Hematopoietic multipotent progenitor cell treated with erythropoietin and hydrocortisone succinate and interleukin-3 and kit ligand, for 4 days (in vitro differentiated cells): ENCODE measurements at regions not wholly inside any gene's neighbourhood (a gene's known extent, or its start where the extent isn't known, plus 50 kb on each side); places are given as distances from the start of the nearest gene placed in this dataset.
"Not testable (repeated sequence)": the region's sequence is repeated elsewhere in the genome, so short reads cannot be mapped to it uniquely, and the experiment has no call there.

Source experiments
- DNase-seq: peaks from one replicate; pipeline ENCODE4 v3.0.0-alpha.2; 2015

DNA sequence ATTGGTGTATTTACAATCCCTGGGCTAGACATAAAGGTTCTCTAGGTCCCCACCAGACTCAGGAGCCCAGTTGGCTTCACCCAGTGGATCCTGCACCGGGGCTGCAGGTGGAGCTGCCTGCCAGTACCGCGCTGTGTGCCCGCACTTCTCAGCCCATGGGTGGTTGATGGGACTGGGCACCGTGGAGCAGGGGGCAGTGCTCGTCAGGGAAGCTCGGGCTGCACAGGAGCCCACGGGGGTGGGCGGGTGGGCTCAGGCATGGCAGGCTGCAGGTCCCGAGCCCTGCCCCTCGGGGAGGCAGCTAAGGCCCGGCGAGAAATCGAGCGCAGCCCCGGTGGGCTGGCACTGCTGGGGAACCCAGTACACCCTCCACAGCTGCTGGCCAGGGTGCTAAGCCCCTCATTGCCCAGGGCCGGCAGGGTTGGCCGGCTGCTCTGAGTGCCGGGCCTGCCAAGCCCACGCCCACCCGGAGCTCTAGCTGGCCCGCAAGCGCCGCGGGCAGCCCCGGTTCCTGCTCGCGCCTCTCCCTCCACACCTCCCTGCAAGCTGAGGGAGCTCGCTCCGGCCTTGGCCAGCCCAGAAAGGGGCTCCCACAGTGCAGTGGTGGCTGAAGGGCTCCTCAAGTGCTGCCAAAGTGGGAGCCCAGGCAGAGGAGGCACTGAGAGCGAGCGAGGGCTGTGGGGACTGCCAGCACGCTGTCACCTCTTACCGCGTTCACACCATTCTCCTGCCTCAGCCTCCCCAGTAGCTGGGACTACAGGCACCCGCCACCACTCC, 353.5 kb upstream of the HS6ST1 start:
- DNase-seq, result not testable (repeated sequence)

DNA sequence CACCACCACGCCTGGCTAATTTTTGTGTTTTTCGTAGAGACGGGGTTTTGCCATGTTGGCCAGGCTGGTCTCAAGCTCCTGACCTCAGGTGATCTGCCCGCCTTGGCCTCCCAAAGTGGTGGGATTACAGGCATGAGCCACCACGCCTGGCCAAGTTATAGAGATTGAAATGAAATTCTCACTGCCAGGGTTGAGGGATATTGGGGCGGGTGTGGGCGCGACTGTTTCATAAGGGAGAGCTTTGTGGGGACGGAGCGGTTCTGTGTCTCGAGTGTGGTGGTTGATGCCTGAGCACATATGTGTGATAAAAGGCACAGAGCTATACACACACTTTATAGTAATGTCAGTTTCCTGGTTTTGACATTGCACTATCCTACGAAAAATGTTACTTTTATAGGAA, 361.0 kb upstream of the HS6ST1 start:
- DNase-seq, result not testable (repeated sequence)

DNA sequence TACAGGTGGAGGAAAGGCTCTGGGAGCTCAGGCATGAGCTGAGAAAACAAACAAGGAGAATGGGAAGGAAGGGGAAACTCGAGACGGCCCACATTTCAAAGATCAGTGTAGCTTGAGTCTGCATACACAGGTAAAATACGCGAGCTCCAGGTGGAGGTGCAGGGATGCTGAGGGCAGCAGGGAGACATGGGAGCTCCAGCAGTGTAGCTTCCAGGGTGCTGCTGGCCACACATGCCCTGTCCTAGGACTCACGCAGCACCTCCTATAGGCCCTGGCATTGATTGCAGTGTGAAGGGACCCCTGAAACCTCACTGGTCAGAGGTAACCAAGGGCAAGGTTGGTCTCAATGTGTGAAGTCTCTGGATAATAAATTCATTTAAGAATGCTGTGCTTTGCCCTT, 362.8 kb upstream of the HS6ST1 start:
- DNase-seq, result no peak

DNA sequence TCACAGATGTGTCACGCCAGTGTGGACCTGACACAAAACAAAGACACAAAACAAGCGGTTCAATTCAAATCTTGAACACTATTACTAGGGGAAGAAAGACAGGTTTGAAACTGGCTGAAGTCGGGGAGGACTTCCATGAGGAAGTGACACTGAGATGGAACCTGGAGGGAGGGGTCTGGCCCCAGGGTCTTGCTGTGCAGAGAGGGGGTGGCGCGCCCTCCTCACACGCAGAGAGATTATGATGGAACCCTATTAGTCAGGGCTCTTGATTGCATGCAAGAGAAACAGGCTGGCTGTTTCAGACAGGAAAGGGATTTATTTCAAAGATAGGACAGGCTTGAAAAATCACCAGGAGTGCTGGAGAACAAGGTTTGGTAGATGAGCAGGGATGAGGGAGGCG, 363.6 kb upstream of the HS6ST1 start:
- DNase-seq, result no peak

DNA sequence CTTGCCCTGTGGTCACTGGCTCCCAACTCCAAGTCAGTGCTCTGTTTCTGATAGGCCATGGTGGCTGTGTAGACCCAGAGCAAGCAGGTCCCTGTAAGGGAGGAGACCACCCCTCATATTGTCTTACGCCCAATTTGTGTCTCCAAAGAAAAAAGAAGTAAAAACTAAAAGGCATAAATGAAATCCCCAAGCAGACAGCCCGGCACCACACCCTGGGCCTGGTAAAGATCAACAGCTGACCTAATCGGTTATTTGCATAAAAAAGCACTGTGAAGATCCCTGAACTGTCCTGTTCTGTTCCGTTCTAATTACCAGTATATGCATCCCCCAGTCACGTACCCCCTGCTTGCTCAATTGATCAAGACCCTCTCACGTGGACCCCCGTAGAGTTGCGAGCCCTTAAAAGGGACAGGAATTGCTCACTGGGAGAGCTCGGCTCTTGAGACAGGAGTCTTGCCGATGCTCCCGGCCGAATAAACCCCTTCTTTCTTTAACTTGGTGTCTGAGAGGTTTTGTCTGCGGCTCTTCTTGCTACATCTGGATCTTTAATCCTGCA, 364.1 kb upstream of the HS6ST1 start:
- DNase-seq, result no peak

DNA sequence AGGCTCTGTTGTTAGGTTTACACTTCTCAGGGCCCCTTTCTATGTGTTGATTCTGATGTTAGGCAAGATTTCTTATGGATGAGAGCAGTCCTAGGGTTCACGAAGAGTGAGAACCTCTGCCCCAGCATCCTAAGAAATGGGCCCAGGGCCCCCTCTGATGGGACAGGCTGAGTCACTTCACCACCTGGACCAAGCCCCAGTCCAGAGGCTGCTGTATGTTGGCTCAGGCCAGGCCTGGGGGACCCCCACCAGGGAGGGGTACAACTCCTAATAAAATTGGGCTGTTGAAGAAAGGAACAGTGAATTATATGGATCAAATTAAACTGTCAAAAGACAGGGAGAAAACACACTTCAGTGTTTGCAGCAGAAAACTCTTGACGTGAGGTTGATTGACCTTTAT, 365.9 kb upstream of the HS6ST1 start:
- DNase-seq, result no peak

DNA sequence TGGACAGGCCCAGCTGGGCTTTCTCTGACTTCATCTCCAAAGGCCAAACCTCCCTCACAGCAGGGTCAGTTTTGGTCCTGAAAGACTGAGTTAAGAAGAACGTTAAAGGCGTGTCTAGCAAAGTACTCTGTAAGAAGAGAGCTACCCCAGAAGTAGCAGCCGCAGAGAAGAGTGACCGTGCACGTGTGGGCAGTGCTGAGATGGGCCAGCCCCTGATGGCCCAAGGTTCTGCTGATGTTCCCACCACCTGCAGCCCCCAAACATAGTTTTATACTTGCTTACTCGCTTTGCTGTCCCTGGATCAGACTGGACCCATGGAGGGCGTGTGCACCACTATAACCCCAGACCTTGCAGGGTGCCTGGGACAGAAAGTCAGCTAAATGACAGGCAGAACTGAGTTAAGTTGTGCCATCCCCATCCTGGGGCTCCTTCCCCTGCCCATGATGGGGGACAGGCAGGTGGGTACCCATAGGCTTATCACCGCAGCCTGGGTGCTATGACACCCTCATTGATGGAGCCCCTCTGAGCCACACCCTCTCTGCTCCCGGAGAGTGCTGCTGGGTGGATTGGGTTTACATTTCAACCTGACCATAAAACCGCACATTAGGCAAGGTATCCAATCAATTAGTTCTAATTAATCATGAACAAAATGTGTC, 367.3 kb upstream of the HS6ST1 start:
- DNase-seq, result no peak

DNA sequence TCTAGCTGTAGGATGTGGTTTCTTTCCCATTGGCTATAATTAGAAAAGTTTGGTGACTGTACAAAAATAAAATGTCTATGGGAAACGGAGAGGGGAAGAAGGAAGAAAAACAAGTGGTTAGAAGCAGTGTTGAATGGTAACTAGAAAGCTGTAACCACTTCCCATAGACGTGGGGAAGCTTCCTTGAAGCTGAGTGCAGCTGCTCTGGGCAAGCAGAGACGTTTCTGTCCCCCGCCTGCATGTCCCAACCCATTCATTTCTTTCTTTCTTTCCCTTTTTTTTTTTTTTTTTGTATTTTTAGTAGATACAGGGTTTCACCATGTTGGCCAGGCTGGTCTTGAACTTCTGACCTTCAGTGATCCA, 367.8 kb upstream of the HS6ST1 start:
- peak; percentile 68 for DNase-seq

DNA sequence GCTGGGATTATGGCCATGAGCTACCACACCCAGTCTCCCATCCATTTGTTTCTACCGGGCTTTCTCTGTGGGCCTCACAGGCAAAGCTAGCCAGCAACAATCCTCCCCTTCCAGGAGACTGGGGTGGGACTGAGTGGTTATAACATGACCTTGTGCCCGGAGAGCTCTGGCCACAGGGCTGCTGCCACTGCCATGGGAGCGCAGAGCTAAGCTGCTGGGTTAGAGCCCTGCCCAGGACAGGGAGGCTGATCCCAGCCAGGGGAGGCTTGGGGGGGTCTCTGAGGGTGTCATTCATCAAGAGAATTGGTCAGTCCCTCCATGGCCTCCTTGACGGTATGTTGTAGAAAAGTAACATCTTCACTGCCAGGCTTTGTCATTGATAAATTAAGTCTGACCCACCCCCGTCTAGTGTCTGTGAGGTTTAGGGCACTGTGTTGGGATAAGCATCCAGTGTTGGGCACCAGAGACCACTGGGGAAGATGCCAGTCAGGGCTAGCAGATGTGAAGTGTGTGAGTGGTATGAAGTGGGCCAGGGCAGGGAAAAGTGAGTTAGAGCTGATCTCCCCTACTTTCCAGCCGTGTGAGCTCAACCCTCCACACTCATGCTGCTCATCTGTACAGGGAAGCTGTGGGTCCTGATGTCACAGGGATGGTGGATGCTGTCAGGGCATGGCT, 368.4 kb upstream of the HS6ST1 start:
- DNase-seq, result no peak

DNA sequence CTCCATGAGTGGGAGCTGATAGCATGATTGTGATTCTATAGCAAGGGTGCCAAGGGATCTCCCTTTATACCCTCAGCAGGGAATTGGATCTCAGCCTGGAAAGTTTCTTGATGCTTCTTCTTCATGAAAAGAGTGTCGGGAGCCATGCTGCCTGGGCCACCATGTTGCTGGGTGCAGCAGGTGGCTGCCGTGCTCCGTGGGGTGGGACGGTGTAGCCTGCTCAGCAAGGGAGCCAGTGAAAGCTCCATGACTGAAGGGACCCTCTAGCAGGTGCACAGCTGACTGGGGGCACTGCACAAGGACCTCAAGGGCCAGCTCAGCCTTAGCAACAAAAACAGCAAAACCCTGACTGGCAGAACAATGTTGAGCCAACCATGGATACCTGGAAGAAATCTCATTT, 368.9 kb upstream of the HS6ST1 start:
- no peak for DNase-seq

DNA sequence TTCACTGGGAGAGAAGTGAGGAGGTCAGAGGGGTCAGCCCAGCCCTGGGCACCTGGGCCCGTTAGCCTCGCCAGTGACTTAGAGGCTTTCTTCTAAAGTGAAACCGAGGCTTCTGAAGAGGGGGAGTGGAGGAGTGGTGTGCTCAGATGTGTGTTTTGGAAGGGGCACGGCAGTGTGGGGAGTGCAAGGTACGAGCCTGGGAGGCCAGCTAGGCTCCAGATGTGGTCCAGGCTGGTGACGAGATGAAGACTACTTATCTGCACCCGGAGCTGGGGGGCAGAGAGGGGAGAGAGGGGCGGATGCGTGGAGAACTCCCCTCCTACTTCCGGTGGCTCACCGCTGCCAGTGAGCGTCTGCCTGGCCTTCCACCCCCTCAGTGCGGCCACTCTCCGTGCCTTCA, 371.3 kb upstream of the HS6ST1 start:
- no peak for DNase-seq

DNA sequence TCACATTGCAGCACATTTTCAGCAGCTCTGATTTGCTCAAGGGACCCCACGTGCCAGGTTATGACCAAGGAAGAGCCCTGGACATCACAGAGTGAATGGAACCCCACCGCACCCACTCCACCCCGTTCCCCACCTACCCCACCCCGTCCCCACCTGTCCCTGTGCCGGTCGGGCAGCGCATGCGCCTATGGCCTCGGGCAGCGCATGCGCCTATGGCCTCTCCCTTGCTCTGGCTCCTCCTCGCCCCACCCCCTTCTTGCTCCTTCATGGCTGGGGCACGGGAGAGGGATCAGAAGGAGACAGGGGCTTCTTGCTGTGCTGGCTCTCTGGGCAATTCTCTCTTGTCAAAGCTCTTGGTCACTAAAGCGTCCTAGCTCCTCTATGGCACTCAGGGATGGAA, 371.8 kb upstream of the HS6ST1 start:
- no peak for DNase-seq

DNA sequence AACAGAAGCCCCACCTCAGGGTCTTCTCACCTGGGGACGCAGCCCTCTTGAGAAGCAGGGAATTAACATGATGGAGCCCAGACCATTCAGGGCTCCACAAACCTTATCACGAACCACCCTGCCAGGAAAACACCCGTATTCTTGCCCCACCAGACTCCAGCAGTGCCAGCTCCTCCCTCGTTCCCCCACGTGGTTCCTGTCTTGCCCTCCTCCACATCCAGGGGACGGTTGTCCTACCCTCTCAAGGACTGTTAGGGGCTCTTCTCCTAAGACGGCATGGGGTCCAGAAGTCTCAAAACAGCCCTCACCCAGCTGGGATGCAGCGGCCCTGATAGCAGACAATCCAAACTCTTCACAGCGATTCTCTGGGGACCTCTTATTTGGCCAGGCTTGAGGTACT, 372.2 kb upstream of the HS6ST1 start:
- DNase-seq, result no peak

DNA sequence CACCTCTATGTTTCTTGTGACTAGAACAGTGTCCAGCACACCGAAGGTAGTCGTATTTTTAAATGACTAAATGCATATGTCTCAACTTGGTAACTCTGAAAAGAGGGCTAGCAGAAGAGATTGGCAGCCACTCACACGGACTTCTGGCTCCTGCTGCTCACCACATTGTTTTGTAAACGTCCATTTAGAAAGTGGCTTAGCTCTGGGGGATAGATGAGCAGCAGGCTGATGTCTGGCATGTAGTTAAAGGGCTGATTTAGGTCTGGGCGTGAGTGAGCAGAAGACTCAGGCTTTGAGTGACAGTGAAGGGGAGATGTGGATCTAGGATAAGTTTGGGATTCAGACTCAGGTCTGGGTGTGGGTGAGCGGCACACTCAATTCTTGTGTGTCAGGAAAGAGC, 372.9 kb upstream of the HS6ST1 start:
- no peak for DNase-seq

DNA sequence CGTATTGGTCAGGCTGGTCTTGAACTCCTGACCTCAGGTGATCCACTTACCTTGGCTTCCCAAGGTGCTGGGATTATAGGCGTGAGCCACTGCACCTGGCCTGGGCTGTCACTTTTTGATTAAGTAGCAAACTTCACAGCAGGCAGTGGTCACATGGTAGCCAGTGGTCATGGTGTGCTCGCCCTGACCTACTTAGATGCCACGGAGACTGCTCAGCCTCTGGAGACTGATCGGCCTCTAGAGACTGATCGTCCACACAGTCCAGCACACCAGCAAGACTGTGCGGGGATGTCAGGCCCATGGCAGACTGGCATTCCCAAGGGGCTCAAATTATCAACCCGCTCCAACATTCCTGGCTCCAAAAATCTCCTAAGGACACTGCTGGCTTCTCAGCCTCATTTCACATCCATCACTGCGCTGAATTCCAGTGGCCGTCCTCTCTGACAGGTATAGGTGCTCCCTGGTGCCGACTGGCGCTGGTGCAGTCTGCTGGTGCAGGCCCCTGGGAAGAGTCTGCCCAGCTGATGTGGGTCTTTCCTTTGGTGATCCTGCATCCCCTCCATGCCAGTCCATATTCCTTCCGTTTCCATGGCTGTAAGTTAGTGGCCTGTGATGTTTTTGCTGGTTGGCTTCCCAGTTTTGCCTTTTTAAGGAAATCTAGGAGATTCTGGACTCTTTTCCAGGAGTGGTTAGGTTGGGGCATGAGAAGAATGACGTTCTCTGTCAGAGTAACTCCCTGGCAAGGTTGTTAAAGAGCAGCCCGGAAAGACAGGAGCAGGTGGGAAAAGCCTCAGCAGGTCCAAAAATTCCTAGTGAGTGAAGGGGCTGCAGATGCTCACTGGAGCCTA, 374.5 kb upstream of the HS6ST1 start:
- DNase-seq, result no peak

DNA sequence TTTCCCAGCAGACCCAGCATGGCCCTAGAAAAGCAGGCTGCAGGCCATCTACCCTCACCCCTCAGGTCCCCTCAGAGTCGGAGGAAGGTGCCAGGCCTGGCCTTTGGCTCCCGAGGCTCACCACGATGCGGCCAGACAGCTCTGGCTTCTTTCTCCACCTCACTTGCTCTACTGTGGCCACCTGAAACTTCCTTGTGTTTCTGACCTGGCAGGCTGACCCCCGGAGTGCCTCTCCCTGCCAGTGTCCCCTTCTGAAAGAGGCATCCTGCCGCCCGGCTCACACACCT, 375.0 kb upstream of the HS6ST1 start:
- DNase-seq, result no peak

DNA sequence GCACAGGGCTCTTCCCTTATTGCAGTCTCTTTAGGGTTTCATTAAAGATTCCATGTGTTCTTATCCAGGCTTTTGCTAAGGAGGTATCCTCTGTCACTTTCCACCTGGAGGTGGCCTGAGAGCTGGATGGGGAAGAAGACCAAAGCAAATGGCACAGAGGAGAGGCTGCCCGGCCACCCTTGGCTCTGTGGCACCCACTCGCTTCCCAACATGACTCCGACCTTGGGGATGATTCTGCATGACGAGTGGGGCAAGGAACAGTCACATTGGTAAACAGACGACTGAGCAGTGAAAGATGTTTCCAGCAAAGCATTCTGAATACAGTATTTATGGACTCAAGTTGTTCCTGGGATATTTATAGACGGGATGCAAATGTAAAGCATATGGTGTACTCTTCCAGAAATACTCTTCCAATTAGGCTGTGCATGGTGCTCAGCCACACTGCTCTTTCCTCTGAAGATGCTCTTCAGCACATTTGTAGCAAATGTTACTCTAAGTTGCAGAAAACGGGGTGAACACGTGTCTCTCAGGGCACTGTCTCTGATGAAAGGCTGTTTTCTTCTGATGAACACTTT, 377.1 kb upstream of the HS6ST1 start:
- no peak for DNase-seq

DNA sequence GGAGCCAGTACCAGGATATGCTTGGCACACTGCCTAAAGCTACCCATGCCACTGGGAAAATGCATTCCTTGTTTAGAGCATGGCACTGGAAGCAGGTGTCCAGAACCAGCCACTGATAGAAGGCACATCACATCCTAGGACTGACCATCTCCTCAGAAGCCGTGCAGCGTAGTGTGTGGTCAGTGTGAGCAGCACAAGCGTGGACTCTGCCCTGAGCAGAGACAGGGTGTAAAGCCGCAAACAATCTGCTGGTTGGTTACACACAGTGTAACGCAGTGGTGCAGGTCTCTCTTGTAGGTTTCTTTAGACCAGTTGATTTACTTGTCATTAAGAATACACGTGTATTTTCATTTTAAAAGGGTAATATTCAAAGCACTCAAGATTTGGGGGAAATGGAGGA, 377.8 kb upstream of the HS6ST1 start:
- DNase-seq, result no peak

DNA sequence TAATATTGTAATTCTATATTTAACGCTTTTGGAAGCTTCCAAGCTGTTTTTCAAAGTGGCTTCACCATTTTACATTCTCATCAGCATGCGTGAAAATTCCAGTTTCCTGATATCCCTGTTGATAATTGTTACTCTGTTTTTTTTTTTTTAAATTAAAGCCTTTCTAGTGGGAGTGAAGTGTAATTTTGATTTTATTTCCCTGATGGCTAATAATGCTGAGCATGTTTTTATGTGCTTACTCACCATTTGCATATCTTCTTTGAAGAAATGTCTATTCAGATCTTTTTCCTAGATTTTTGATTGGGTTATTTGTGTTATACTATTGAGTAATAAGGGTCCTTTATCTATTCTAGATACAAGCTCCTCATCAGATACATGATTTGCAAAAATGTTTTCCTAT, 382.8 kb upstream of the HS6ST1 start:
- DNase-seq, result no peak

DNA sequence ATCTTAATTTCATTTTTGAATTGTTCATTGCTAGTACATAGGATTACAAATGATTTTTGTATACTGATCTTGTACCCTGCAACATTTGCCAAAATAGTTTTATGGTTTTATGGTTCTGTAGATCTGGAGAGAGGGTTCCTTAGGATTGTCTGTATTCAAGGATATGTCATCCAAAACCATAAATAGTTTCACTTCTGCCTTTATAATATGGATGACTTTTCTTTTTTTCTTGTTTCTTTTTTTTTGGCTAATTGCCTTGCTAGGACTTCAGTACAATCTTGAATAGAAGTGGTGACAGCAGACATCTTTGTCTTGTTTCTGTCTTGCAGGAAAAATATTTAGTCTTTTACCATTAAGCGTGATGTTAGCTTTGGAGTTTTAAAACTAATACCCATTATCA, 383.9 kb upstream of the HS6ST1 start:
- no peak for DNase-seq

DNA sequence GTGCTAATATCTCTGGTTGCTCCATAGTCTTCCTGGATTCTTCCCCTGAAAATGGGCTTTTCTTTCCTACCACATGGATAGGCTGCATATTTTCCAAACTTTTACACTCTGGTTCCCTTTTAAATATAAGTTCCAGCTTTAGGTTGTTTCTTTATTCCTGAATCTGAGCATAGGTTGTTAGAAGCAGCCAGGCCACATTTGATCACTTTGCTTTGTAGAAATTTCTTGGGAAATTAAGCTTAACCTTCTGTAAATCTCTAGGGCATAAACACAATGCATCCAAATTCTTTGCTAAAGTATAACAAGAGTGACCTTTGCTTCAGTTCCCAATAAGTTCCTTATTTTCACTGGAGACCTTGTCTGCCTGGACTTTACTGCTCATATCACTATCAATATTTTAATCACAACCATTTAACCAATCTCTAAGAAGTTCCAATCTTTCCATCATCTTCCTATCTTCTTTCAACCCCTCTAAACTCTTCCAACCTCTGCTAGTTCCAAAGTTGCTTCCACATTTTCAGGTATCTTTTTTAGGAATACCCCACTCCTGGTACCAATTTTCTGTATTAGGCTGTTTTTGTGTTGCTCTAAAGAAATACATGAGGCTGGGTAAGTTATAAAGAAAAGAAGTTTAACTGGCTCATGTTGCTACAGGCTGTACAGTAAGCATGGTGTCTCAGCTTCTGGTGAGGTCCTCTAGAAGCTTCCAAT, 389.6 kb upstream of the HS6ST1 start:
- no peak for DNase-seq

DNA sequence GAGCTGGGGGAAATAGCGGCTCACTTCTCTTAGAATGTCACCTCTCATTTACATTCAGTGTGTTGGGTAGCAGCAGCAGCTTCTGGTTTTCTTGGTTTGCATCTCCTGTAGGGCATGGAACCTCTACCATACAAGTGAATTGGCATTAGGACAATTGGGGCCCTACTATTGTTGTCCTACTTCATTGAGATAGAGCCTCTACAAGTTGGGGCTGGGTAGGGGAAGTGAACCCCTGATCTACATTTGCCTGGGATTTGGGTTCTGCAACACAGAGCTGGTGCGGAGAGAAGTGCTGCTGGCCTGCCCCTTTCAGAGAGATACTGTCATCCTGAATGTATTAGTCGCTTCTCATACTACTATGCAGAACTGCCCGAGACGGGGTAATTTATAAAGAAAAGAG, 391.6 kb upstream of the HS6ST1 start:
- DNase-seq, result no peak
